NB4 (cell line): ENCODE measurements at regions not wholly inside any gene's neighbourhood (a gene's known extent, or its start where the extent isn't known, plus 50 kb on each side); places are given as distances from the start of the nearest gene placed in this dataset.

ENCODE experiments used
- TF ChIP-seq, protein P1 (sequence below): IDR thresholded peaks from one replicate; pipeline ENCODE4 v1.5.1; 2012; ENCODE audit warnings: low read depth, low read length
- TF ChIP-seq, protein P2 (sequence below): IDR thresholded peaks from 2 replicates; pipeline ENCODE4 v1.6.1; 2011; ENCODE audit warnings: low read depth, low read length

DNA sequence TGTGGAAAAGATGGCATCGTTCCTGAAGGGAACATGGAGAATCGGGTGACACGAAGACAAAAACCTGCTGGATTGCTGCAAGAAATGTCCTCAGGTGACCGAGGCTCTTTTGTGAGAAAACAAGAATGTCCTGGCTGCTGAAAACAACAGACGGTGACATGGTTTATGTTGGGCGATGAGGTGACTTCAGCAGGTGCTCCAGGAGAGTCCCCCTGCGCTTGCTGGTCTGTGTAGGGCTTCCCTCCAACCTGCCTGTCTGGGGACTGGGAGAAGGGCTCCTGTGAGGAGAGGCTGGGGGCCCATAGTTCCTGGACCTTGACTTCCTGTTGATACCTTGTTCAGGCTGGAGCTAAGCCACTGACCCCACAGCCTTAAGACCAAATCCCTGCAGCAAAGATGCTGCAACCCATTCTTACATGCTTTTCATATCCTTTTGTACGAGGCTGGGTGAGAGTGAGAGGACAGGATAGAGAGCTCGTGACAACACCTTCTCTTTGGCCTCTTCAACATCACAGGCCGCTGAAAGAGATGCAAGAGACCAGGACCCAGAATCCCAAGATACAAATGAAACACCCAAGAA is 134.8 kb downstream of the CD83 start:
- TF ChIP-seq, protein P1, sequence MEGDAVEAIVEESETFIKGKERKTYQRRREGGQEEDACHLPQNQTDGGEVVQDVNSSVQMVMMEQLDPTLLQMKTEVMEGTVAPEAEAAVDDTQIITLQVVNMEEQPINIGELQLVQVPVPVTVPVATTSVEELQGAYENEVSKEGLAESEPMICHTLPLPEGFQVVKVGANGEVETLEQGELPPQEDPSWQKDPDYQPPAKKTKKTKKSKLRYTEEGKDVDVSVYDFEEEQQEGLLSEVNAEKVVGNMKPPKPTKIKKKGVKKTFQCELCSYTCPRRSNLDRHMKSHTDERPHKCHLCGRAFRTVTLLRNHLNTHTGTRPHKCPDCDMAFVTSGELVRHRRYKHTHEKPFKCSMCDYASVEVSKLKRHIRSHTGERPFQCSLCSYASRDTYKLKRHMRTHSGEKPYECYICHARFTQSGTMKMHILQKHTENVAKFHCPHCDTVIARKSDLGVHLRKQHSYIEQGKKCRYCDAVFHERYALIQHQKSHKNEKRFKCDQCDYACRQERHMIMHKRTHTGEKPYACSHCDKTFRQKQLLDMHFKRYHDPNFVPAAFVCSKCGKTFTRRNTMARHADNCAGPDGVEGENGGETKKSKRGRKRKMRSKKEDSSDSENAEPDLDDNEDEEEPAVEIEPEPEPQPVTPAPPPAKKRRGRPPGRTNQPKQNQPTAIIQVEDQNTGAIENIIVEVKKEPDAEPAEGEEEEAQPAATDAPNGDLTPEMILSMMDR, result no peak
- TF ChIP-seq, protein P2, sequence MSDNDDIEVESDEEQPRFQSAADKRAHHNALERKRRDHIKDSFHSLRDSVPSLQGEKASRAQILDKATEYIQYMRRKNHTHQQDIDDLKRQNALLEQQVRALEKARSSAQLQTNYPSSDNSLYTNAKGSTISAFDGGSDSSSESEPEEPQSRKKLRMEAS, result no peak
